Stimulated activated CD4-positive, alpha-beta T cell treated with anti-CD3 and anti-CD28 coated beads, TNF-alpha, amount 100 ng/mL, for 24 hours (primary cell): ENCODE measurements at regions not wholly inside any gene's neighbourhood (a gene's known extent, or its start where the extent isn't known, plus 50 kb on each side); places are given as distances from the start of the nearest gene placed in this dataset.
"Not testable (repeated sequence)": the region's sequence is repeated elsewhere in the genome, so short reads cannot be mapped to it uniquely, and the experiment has no call there.

Experiments
- DNase-seq, 3 experiments: peaks; one replicate each; pipeline ENCODE4 v3.0.0-alpha.2; 2020; ENCODE audit warnings: low read depth in 3 of 3

GRCh38 chr4:141458501-141458900 lies 177.9 kb upstream of the IL15 start:
- DNase-seq = no peak

- no peak for DNase-seq
Observed at GRCh38 chr4:141459020-141459419, 177.4 kb upstream of the IL15 start.

- no peak for DNase-seq
Observed at GRCh38 chr4:141462361-141462760, 174.0 kb upstream of the IL15 start.

GRCh38 chr4:141463678-141464077 lies 172.7 kb upstream of the IL15 start:
- no peak for DNase-seq

GRCh38 chr4:141464366-141464765 lies 172.0 kb upstream of the IL15 start:
- no peak for DNase-seq

- no peak for DNase-seq
Observed at GRCh38 chr4:141465171-141465570, 171.2 kb upstream of the IL15 start.

GRCh38 chr4:141467225-141467624 lies 169.2 kb upstream of the IL15 start:
- DNase-seq = no peak

- DNase-seq = no peak
Observed at GRCh38 chr4:141469392-141469791, 167.0 kb upstream of the IL15 start.

GRCh38 chr4:141473026-141473540 lies 163.3 kb upstream of the IL15 start:
- no peak for DNase-seq

GRCh38 chr4:141473952-141474351 lies 162.4 kb upstream of the IL15 start:
- no peak for DNase-seq

GRCh38 chr4:141480950-141481349 lies 155.4 kb upstream of the IL15 start:
- no peak for DNase-seq

- not testable (repeated sequence) for DNase-seq
Observed at GRCh38 chr4:141484298-141484697, 152.1 kb upstream of the IL15 start.

- DNase-seq = no peak
Observed at GRCh38 chr4:141486375-141486997, 149.9 kb upstream of the IL15 start.

GRCh38 chr4:141497627-141498026 lies 138.8 kb upstream of the IL15 start:
- DNase-seq = no peak

GRCh38 chr4:141499261-141499853 lies 137.0 kb upstream of the IL15 start:
- no peak for DNase-seq

GRCh38 chr4:141501395-141501794 lies 135.0 kb upstream of the IL15 start:
- DNase-seq = no peak

- no peak for DNase-seq
Observed at GRCh38 chr4:141501931-141502330, 134.5 kb upstream of the IL15 start.

- DNase-seq = no peak
Observed at GRCh38 chr4:141502755-141503154, 133.6 kb upstream of the IL15 start.

GRCh38 chr4:141503260-141503659 lies 133.1 kb upstream of the IL15 start:
- no peak for DNase-seq

- no peak for DNase-seq
Observed at GRCh38 chr4:141511055-141511454, 125.3 kb upstream of the IL15 start.

- DNase-seq = no peak
Observed at GRCh38 chr4:141513866-141514265, 122.5 kb upstream of the IL15 start.

- DNase-seq = no peak
Observed at GRCh38 chr4:141518222-141518621, 118.2 kb upstream of the IL15 start.

GRCh38 chr4:141524116-141524515 lies 112.3 kb upstream of the IL15 start:
- DNase-seq = no peak

GRCh38 chr4:141524841-141525240 lies 111.5 kb upstream of the IL15 start:
- DNase-seq = no peak
